HG03060 (cell line): ENCODE measurements at regions not wholly inside any gene's neighbourhood (a gene's known extent, or its start where the extent isn't known, plus 50 kb on each side); places are given as distances from the start of the nearest gene placed in this dataset.

Source experiments
- ATAC-seq: cut with Tn5 transposase; IDR thresholded peaks from one replicate; pipeline ENCODE4 v1.9.1; 2021; ENCODE audit warnings: low read depth, moderate number of reproducible peaks; ENCODE audit not compliant: unreplicated experiment

- ATAC-seq: no peak
Measured at GRCh38 chr14:46322076-46322475, 329.5 kb downstream of the RPL10L start.

GRCh38 chr14:46306267-46306666 lies 345.3 kb downstream of the RPL10L start:
- no peak for ATAC-seq

GRCh38 chr14:46300765-46301164 lies 350.8 kb downstream of the RPL10L start:
- no peak for ATAC-seq

DNA sequence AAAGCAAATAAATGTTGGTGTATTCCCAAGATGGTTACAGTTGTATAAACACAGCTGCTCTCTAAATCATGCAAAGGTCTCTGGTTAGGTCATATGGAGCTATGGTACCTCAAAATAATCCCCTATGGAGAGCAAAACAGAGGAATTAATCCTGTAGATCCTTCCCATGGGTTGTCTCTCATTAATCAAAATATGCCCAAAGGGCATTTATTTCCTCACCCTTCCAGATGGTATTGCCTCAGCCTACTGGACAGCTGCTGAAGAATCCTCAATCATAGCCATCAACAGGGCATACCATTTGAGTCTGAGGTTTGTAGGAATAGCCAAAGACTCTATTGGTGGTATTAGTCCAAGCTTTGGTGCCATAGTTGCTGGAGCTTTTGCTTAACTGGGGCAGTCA lies 360.9 kb downstream of the RPL10L start:
- no peak for ATAC-seq

GRCh38 chr14:46279776-46280175 lies 371.8 kb downstream of the RPL10L start:
- ATAC-seq: no peak

- no peak for ATAC-seq
Measured at GRCh38 chr14:46279327-46279726, 372.3 kb downstream of the RPL10L start.

DNA sequence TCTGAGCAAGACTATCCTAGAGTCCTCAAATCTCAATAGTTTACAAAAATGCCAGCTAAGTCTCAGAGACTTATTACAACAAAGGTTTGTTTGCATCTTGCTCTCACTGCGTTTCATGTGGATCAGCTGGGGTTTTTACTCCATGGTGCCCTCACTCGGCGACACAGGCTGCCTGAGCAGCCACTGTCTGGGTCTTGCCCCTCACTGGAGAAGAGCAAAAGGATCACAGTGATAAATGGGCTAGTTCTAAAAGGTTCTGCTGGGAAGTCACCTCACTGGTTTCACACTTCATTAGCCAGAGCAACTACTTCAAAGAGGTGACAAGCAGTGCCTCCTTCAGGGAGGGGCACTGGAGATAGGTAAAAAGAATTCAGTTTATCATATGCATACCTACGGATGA lies 392.0 kb downstream of the RPL10L start:
- ATAC-seq: no peak

GRCh38 chr14:46256381-46256780 lies 395.2 kb downstream of the RPL10L start:
- ATAC-seq: no peak

GRCh38 chr14:46250113-46250703 lies 401.4 kb downstream of the RPL10L start:
- no peak for ATAC-seq

- no peak for ATAC-seq
Measured at GRCh38 chr14:46248001-46248630, 403.5 kb downstream of the RPL10L start.

- ATAC-seq: no peak
Measured at GRCh38 chr14:46245276-46245675, 406.3 kb downstream of the RPL10L start.

- no peak for ATAC-seq
Measured at GRCh38 chr14:46233786-46234185, 417.8 kb downstream of the RPL10L start.

DNA sequence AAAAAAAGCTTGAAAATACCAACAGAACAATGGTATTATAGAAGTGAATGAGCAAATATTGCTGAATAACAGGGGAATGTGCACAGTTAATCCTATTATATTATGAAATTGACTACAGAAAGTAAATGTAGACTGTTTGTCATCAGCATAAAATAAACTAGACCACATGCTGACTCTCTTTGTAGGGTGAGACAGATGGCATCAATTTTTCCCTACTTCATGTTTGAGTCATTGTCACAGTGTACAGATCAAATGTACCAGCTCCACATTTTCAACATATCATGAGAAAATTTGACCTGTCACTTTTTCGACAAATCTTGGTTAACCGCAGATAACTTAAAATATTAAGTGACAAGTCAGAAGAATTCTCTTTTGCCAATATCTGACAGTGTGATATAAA lies 421.0 kb downstream of the RPL10L start:
- no peak for ATAC-seq

- no peak for ATAC-seq
Measured at GRCh38 chr14:46215801-46216200, 435.8 kb downstream of the RPL10L start.

- no peak for ATAC-seq
Measured at GRCh38 chr14:46198676-46199075, 452.9 kb downstream of the RPL10L start.

- ATAC-seq: no peak
Measured at GRCh38 chr14:46197856-46198255, 453.7 kb downstream of the RPL10L start.
